Peyer's patch (tissue), 4 donors: ENCODE measurements at regions not wholly inside any gene's neighbourhood (a gene's known extent, or its start where the extent isn't known, plus 50 kb on each side); places are given as distances from the start of the nearest gene placed in this dataset.

Experiments
- POLR2A ChIP-seq, 2 donors: fragments of 450-650 bp; IDR thresholded peaks; one replicate each; pipeline ENCODE4 v1.5.1; 2017; ENCODE audit warnings: antibody characterized with exemption in 2 of 2, mild to moderate bottlenecking in 2 of 2, moderate library complexity in 2 of 2
- TF ChIP-seq, protein P1 (sequence below), 6 experiments: fragments of 450-650 bp in 4 of 6; fragments of 200-600 bp in 2 of 6; sonication (generic) in 1 of 6; IDR thresholded peaks; one replicate each; pipeline ENCODE4 v1.5.1; 2017 to 2019; ENCODE audit warnings: antibody characterized with exemption in 6 of 6, mild to moderate bottlenecking in 3 of 6, moderate library complexity in 1 of 6

DNA sequence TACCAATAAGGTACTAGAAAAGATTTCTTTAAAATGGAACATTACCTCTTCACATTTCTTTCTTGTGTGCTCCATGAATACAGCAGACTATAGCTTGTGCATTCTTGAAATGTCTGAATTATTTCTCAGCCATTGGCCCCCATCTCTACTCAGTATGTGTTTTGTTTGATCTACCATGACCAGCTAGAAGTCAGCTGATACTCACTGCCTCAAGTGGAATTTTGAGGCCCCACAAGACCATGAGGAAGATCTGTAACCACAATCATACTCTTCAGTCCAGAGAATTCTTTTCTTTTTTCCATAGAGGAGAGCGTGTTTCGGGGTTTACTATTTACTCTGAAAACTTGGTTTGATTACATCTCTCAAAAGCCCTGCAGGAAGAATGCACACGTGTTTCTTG, 319.1 kb downstream of the TOX3 start:
- TF ChIP-seq, protein P1, sequence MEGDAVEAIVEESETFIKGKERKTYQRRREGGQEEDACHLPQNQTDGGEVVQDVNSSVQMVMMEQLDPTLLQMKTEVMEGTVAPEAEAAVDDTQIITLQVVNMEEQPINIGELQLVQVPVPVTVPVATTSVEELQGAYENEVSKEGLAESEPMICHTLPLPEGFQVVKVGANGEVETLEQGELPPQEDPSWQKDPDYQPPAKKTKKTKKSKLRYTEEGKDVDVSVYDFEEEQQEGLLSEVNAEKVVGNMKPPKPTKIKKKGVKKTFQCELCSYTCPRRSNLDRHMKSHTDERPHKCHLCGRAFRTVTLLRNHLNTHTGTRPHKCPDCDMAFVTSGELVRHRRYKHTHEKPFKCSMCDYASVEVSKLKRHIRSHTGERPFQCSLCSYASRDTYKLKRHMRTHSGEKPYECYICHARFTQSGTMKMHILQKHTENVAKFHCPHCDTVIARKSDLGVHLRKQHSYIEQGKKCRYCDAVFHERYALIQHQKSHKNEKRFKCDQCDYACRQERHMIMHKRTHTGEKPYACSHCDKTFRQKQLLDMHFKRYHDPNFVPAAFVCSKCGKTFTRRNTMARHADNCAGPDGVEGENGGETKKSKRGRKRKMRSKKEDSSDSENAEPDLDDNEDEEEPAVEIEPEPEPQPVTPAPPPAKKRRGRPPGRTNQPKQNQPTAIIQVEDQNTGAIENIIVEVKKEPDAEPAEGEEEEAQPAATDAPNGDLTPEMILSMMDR (IDR thresholded peaks at IDR 0.05) = no peak
- no peak for TF ChIP-seq POLR2A (IDR thresholded peaks at IDR 0.05)
